Stimulated activated CD4-positive, alpha-beta T cell treated with anti-CD3 and anti-CD28 coated beads, Interleukin-15, amount 100 ng/mL, for 48 hours (primary cell): ENCODE measurements at regions not wholly inside any gene's neighbourhood (a gene's known extent, or its start where the extent isn't known, plus 50 kb on each side); places are given as distances from the start of the nearest gene placed in this dataset.
"Not testable (repeated sequence)": the region's sequence is repeated elsewhere in the genome, so short reads cannot be mapped to it uniquely, and the experiment has no call there.

ENCODE experiments used
- DNase-seq, 2 donors: peaks; one replicate each; pipeline ENCODE4 v3.0.0-alpha.2; 2020; ENCODE audit warnings: low read depth in 2 of 2

DNA sequence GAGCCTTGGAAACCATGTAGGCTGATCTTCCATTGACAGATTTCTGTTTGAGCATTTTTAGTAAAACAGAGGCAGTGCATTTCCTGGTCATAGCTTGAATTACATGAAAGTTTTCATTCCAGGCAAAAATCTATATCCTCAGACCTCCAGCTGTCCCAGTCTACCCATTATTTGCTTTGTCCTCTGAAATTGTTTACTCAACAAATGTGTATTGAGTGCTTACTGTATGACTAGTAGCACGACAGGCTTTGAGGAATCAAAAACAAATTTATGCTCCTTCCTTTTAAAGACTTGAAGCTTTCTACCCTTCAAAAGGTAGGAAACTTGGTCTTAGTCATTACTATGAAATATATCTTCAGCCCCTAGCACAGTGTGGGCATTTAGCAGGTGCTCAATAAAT is 307.9 kb upstream of the IGFBP7 start:
- DNase-seq, result no peak

DNA sequence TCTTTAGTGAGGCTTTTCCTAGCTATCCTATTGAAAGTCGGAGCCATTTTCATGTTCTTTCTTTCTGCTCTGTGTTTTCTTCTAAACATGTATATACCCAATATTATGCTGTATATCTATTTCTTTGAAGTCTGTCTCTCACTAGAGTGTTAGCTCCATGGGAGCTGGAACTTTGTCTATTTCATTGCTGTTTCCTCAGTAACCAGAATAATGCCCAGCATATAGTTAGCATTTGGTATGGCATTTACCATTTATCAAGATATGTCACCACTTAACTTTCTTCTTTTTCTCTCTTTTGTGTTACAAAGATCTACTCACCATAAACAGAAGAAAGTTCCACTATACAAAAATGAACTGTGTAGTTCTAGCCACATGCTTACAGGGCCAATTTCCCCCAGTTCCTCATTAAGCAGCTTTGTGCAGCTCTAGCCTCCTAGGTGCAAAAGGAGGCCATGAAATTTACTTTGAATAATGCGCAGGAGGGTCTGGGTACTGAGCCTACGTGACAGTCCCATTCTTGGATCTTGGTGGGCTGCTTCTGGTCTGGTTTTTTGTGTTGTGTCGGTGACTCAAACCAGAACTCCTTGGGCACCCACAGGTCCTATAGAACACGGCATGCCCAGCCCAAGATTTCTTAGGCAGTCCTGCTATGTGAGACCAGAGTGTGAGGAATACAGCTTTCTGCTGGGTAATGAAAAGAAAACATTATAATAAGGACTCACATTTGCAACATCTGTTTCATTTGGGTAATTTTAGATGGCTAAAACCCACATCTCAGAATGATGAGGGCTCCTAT is 302.3 kb upstream of the IGFBP7 start:
- DNase-seq, result no peak

DNA sequence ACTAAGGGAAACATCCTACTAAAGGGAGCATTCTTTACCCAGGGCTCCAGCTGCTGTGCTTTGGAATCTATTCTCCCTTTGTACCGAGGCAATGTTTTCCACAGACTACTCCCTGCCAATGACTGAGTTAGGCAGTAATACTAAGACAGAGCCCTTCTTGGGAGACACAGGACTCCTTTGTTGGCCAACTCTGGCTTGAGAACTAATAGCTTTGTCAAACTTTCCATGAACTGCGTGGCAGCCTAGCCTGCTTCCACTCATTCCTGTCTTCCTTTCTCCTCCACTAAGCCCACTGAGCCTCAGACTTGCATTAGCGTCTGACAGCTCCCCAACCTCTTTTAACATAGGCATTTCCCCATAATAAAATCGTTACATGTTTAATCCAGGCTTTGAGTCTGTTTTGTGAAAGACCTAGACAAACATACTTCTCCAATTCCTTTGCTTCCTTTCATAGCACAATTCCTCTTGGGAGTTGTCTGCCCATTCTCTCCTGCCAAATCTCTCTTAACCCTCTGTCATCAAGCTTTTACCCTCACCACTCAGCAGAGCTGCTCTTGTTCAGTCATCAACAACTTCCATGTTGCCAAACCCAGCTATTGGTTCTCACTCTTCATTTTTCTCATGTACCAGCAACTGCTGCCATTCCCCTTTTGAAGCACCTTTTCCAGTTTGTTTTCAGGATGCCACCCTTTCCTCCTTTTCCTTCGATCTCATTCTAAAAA is 300.3 kb upstream of the IGFBP7 start:
- no peak for DNase-seq

DNA sequence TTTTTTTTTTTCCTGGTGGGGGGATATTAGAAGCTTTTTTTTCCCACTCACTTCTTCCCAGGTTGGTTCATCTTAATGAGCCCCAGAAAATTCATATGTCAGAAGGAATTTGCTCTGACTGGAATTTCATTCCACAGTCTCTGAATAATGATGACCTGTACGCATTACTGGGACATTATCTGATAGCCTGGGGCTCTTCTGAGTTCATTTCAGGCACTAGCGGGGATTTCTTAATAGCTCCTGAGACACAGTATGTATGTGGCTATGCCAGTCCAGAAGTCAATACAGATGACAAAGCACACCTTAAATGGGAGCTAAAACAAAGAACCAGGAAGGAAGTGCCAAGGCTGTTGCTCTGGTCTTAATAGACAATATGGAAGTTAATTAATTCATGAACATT is 295.2 kb upstream of the IGFBP7 start:
- no peak for DNase-seq

DNA sequence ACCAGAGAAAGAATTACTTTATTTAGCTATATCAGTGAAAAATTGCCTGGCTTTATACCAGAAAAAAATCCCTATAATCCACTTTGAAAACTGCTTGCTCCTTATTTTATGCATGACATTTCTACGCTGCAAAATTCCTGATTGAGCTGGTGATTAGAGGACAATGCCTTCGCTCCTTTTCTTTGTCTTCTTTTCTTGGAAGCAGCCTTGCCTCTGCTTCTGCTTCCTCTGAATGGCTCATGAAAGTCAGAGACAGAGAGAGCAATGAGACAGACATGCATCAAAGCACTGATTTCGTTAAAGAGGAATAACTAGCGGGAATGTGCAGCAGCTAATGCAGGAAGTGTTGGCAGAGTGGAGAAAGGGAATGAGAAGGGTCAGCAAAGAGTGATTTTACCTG is 294.3 kb upstream of the IGFBP7 start:
- DNase-seq, result no peak

DNA sequence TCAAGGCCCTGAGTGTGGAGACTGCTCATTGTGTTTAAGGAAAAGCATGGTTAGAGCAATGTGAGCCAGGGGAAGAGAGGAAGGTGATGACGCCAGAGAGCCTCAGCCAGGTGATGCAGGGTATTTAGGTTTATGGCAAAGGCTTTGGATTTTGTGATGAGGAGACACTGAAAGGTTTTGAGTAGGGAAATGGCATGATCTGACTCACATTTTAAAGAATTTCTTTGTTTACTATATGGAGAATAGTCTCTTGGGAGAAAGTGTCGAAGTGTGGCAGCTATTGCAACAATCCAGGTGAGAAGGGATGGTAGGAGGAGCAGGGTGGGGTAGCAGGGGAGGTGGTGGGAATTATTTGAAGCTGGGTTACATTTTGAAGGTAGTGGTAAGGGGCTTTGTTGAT is 293.4 kb upstream of the IGFBP7 start:
- DNase-seq, result no peak

DNA sequence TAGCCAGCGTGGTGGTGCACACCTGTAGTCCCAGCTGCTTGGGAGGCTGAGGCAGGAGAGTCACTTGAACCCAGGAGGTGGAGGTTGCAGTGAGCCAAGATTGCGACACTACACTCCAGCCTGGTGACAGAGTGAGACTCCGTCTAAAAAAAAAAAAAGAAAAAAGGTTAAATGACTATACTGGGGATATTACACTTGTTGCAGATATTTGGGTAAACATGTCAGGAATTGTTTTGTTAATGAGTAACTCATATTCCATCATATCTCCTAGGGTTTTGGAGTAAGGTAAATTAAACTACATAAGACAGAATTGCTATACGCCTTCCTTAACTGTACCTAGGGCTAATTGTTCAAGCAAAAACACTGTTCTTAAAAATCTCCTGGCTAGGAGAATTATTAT is 291.4 kb upstream of the IGFBP7 start:
- DNase-seq, result no peak

DNA sequence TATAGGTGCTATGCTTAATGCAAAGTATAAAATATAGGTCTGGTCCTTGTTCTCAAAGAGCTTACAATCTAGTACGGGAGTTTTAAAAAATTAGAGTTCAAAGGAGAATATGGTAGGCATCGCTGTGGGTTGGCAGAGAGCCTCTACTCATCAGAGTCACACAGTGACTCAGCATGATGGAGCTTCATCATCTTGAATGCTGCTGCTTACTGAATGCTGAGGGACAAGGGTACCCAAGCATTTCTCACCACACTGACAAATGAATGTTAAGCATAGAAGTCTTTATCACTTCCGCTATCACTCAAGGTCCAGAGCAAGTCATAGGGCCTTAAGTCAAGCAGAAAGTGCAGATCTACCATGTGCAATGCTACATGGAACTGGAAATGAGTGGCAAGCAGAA is 268.6 kb upstream of the IGFBP7 start:
- DNase-seq, result no peak

DNA sequence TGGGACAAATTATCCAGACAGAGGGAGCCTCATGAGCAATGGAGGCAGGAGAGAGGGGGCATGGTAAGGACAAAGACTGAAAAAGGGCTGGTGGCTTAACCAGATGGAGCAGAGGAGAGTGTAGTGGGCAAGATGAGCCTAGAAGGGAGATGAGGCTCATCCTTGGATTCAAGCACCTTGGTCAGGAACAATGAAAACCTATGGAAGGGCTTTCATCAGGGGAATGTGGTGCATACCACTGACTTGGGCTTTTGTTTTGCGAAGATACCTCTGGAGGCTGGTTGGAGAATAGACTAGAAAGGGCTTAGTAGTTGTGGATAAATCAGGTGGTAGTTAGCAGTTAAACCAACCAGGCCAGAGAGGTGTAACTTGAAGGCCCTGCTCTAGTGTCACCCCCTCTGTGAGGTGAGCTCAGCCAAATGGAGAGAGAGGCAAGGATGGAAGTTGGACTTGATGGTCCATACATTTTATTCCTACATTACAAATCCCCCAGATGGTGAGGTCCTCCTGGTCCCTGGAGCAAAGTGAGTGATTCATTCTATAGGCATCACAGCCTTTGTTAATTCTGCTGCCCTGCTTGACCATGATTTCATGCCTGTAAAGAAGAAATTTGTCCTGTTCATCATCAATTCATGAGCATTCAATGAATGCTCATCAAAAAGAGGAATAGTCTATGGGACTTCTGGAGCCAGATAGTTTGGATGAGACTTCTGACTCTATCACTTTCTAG is 264.8 kb upstream of the IGFBP7 start:
- DNase-seq, result no peak

DNA sequence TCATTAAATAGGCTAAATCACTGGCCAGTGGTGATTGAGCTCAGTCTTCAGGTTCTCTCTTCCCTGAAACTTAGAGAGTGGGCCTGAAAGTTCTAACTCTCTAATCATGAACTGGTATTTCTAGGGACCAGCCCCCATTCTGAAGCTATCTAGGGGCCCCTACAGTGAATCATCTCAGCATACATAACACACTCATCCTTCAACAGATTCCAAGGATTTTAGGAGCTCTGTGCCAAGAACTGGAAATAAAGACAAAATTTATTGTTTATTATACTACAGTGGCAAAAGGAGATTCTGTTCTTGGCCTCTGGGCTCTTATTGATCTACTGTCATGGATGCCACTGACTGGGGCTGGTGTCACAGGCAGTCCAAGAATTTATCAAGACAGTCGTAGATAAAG is 263.8 kb upstream of the IGFBP7 start:
- DNase-seq, result no peak

DNA sequence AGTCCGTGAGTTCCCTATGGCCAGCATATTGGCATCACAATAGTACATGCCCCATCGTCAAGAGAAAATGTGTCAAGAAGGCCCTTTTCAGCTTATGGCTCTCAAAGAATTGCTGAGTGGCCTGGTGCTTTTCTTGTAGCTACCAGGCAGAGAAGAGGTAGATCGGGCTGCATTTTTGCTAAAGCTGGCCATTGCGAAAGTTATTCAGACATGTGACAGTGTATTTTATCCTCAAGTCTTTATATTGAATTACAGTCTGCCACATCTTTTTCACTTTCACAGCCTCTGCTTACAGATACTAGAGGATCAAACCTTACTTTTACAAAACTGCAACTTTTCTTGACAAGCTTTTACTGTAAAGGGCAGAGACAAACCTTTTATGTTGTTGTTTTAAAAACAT is 261.5 kb upstream of the IGFBP7 start:
- DNase-seq, result no peak

DNA sequence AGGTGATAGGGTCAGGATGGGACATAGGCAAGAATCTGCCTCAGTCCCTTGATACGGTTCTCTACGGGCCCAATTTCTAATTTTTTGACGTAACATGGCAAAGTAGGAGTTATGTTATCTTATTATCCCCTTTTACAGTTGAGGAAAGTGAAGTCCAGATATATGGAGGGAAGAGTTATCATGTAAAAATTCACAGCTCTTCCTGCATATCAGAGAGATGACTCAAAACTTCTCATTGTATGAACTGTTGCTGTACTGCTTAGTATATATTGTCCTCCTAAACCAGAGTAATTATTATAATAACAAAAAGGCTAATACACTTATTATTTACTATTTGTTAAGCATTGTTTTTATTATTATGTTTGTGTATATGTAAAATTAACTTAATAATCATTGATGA is 260.5 kb upstream of the IGFBP7 start:
- DNase-seq, result no peak

DNA sequence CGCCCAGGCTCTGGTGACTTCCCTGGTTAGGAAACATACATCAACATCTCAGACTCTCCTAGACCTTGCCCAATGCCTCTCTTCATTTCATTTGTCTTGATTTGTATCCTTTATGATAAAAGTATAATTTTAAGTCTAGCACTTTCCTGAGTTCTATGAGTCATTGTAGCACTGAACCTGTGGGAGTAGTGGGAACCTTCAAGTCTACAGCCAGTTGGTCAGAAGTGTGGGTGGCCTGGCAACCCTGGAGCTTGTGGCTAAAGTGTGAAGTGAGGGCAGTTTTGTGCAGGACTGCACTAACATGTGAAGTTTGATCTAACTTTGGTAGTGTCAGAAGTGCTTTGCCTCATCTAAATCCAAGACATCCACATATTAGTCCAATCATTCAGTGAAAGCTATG is 259.3 kb upstream of the IGFBP7 start:
- no peak for DNase-seq

DNA sequence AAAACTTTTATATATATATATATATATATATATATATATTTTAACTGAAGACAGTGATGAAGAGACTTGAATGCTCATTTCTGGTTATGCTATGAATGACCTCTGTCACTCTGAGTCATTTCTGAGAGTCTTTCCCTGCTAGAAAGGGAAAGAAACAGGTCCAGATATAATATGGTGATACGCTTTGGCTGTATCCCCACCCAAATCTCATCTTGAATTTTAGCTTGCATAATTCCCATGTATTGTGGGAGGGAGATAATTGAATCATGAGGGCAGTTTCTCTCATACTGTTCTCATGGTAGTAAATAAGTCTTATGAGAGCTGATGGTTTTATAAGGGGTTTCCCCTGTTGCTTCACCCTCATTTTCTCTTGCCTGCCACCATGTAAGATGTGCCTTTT is 254.1 kb upstream of the IGFBP7 start:
- DNase-seq, result no peak

DNA sequence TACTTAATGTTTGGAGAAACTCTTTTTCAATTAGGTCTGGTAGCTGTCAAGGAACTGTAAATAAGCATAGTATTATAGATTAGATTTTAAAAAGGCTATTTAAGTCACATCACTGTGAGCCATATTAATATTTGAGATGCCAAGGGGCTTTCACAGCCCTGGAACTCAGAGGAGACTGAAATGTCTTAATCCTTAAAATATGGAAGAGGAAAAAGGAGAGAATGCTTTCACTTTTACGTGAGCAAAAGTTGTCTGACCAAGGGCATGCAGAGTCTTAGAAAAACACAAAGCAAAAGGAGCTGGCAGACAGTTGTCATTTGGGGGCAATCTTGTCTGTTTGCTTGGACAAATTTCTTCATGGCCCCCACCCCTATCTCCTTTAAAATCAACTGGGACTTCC is 253.2 kb upstream of the IGFBP7 start:
- DNase-seq, result no peak

DNA sequence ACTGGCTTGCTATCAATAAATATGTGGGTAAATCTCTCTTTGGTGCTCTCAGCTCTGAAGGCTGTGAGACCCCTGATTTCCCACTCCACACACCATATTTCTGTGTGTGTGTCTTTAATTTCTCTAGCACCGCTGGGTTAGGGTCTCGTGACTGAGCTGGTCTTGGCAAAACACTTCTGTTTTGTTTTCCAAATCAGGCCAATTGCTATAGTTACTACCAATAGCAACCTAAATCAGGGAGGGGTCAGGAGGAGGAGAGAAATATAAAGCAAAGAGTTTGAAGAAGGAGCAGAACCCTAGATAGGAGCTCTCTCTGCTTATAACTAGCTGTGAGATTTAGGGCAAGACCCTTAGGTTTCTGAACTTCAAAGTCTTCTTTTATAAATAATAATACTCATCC is 250.5 kb upstream of the IGFBP7 start:
- DNase-seq, result no peak

DNA sequence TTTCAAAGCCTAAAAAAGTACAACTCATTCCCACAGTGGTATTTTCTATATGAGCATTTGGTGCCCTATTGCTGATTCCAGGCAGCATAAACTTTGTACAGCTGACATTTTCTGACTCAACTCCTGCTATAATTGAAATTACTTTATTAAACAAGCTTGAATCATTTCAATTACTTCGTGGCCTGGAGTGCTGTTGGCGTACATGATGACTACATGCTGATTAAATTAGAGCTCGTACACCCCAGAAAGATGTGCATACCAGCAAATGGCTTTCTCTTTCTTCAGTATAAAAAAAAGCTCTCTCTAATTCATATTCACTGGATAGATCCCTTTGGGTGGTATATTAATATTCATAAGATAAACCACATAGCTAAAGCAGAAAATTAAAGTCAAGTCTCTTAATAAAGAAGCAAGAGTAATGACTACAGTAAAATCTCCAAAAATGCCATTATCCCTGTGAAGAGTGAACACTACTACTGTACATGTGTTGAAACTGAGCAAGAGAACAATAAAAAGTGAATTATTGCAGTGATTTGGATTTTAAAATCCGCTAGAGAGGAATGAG is 245.0 kb upstream of the IGFBP7 start:
- DNase-seq, result no peak

DNA sequence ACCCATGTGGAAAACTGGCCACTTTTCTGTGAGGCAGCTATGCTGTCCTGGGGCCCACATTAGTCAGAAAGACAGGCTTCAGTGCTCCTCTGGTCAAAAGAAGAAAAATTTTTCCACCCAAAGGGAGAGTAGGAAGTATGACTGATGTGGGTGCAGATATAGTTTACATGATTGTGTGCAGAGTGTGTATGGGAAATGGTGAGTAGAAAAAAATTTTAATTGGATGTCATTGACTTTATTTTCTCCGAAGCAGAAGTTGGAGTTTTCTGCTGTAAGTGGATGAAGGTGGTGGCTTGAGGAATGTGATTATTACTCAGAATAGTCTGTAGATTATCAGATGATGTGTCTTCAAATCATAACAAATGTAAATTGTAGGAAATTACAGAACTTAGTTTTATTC is 241.5 kb upstream of the IGFBP7 start:
- DNase-seq, result no peak

DNA sequence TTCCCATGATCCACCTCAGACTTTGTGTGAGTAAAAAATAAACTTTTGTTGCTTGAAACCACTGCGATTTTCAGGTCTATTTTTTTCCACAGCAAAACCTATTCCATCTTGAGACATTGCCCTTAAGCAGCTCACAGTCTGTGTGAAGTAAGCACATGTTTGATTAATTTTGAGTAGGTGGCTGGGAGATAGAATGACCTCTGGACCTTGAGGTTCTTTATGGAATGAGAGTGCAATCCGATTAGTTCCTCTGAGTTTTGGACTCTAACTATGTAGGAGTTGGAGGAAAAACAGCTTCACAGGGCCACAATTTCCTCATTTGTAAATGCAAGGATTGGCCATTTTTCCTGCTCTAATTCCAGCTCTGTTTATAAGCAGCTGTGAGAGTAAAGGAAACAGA is 234.1 kb upstream of the IGFBP7 start:
- no peak for DNase-seq

DNA sequence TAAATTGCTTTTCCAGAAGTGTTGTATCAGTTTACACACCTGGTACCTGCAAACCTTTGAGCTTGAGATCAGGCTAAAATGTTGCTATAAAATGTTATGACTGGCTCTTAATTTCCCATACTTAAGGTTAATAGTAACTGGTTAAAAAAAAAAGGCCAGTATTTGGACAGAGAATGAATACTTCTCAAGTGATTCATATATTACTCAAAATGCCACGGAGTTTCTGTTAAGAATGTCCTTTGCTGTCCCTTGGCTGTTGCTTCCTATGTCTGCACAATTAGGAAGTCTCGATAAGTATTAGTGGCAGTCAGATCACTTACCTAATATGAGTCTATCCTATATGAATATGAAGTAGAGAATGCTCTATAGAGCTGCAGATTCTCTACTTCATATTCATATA is 232.2 kb upstream of the IGFBP7 start:
- DNase-seq, result no peak

DNA sequence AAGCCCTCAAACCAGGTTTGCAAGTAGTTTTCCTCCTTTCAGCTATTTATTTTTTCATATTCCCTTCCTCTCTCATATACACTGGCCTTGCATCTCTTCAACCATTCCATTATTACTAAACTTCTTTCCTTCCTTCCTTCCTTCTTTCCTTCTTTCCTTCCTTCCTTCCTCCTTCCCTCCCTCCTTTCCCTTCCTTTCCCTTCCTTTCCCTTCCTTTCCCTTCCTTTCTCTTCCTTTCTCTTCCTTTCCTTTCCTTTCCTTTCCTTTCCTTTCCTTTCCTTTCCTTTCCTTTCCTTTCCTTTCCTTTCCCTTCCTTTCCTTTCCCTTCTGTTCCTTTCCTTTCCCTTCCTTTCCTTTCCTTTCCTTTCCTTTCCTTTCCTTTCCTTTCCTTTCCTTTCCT is 228.7 kb upstream of the IGFBP7 start:
- not testable (repeated sequence) for DNase-seq

DNA sequence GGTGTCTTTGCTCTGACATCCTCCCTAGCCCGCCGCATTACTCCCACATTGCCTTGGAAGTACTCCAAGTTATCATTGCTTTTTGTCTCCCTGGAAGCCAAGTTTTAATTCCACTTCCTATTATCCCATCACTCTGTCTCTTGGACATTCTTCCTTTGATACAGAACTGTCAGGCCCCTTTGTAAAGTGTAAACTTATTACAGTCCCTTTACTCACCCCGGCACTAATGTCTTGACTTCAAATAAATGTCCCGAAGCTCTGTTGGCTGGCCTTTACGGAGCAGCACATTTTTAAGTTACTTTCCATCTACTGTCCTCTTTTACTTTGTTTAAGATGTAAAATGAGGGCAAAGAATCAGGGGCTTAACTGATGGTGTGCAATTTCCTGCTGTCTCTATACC is 223.5 kb upstream of the IGFBP7 start:
- DNase-seq, result no peak

DNA sequence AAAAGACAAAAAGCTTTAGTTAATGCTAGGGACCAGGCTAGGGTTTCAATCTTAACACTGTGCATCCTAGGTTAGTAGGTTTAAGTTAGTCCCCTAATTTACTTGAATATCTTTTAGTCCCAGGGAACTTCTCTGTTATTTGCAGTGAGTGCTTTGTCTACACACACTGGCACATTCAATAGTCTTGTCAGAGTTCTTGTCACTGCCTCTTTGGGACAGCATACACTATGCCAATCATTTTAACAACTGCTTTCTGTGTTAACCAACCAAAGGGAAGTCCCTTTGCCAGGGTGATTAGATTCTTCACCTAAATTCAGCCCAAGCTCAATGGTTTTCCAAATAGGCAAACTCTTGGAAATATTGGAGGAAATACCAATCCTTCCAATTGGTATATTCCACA is 221.8 kb upstream of the IGFBP7 start:
- no peak for DNase-seq
